HK-2 (cell line): ENCODE measurements at regions not wholly inside any gene's neighbourhood (a gene's known extent, or its start where the extent isn't known, plus 50 kb on each side); places are given as distances from the start of the nearest gene placed in this dataset.

Experiments
- DNase-seq: peaks from one replicate; pipeline ENCODE4 v3.0.0-alpha.2; 2018; ENCODE audit not compliant: unreplicated experiment

DNA sequence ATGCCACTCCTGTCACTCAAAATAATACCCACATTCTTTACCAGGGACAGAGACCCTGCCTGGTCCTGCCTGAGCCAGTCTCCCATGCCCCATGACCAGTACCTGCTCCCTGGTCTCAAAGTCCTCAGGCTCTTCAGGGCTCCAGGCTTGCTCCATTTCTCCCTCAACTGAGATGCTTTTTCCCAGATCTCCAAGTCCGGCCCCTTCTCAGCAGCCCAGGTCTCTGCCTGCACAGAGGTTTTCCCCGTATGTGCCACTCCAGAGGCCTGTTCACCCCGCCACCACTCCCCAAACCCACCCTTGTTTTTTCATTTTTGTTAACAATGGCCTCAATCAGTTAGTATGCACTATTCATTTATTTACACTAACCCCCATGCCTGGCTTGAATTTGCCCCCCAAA, 499.5 kb upstream of the MYT1L start:
- DNase-seq = no peak

- DNase-seq = no peak
Observed at GRCh38 chr2:2828774-2829368, 497.8 kb upstream of the MYT1L start.

GRCh38 chr2:2827761-2828221, 496.7 kb upstream of the MYT1L start:
- DNase-seq = no peak

DNA sequence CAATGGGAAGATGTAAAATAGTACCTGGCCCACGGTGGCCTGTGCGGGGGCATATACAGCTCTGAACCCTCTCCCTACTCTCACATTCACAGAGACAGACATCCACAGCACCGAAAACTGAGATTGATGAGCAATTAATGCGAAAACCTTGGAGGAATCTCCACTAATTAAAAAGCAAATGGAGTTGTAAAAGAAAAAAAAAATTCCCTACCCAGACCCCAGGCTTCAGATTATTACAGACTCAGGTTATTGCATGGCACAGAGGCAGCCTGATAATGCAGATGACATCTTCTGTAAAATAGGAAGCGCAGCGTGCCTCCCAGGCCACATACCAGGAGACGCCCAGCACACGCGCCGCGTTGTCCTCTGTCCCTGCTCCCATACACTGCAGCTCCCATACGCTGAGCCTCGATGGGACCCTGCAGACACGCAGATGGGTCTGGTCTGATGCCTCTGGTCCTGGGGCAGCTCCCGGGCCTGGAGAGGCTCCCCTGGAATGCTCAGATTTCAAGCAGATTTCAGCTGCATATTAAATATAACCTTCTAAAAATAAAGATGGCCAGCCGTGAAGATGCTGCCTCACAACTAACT, 496.1 kb upstream of the MYT1L start:
- no peak for DNase-seq

DNA sequence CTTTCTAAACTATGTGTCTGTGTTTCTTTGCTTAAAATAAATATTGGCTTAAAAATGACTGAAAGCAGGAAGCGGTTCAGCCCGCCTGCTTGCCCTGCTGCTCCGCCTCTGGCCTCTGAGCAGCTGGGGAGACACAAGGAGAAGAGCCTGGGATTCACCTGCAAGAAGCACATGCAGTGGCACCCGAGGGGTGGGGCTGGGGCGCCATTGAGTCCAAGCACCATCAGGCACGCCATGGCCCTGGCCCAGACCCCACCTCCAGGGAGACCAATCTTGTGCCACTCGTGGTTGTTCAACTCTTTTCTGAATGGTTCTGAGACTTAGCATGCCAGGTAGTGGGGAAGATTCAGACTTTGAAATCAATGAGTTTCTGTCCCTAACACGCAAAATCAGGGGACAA, 495.5 kb upstream of the MYT1L start:
- DNase-seq = no peak

DNA sequence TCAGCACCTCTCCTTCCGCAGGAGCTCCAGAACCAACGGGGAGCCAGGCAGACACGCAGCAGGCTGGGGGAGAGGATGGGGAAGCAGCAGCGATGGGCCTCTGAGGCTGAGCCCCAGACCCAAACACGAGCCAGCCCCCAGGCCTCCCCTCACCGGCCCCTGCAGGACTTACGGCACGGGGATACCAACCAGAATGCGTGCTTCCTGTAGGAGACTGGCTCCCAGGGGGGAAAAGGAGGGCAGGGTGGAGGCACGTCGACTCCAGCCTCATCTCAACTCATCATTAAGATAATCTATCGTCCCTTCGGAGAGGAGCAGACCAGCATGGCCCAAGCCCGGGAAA, 495.1 kb upstream of the MYT1L start:
- no peak for DNase-seq

DNA sequence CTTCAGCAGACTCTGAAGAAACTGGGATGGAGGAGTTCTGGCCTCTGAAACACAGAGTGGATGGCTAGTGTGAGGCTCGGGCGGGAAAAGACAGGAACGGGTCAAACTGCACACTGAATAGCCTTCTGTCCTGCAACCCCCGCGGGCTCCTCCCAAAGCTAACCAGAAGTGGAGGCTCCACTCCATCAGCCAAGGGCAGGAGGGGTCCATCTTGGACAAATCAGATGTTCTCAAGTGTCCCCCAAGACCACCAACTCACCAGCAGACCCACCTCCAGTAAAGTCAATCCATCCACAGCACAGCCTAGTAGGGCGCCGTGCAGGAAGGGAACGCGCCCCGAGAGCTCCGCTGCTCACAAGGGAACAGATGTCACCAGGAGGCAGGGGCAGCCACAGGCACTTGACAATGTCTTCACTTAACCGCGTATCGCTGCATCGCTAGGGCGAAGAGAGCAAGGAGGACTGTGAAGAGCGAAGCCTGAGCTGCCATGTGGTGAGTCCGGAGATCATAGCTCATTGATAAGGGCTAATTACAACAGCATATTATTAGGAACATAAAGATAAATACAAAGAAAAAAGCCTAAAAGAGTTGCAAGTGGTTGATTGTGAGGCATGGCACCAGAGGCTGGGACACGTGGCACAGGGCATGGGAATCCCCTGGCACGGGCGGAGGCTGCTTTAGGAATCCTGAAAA, 494.6 kb upstream of the MYT1L start:
- DNase-seq = no peak

- DNase-seq = no peak
Observed at GRCh38 chr2:2825062-2825461, 494.0 kb upstream of the MYT1L start.

- DNase-seq = no peak
Observed at GRCh38 chr2:2824588-2824987, 493.5 kb upstream of the MYT1L start.

DNA sequence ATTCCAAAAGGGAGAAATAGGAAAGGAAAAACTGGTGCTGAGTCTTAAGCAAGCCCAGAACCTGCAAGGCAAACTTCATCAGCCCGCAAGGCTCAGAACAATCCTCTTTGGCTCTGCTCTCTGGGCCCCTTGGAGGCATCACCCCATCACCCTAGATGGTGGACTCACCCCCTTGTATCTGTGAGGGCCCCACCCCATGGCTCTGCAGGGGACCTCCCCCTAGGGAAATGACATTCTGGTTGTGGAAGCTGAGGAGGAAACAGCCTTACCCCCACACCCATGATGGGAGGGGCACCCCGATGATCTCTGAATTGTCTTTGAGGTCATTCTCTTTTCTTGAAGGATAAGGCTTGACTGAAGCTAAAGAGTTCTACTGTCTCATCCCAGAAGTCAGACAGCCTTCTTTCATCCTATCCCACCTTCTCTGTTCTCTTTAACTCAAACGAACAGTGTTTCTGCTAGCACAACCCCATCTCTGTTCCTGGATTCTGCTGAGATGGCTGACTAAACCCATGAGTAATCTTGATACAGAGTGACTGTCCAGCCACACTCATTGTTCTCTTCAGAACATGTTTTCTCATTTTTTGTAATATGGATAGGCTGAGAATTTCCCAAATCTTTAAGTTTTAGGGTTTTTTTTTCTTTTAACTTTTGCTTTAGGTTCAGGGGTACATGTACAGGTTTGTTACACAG, 492.1 kb upstream of the MYT1L start:
- DNase-seq = no peak

GRCh38 chr2:2822143-2822542, 491.1 kb upstream of the MYT1L start:
- no peak for DNase-seq

GRCh38 chr2:2812648-2813047, 481.6 kb upstream of the MYT1L start:
- DNase-seq = no peak

- DNase-seq = no peak
Observed at GRCh38 chr2:2812117-2812516, 481.0 kb upstream of the MYT1L start.

DNA sequence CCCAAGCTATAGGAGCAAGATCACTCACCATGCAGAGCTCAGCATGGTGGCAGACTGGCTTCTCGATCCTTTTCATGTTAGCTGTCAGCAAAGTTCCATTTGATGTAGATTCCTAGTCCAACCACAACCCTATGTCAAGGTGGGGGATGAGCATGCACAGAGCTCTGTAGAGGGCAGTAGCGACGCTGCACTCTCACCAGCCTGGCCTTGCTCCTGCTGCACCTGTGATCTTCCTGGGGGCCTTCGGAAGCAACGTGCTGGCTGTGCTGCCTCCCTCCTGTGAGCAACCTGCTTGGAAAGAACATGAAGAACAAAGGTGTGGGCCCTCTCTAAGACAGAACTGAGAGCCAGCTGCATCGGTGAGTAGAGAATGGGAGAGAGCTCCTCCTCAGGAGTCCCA, 479.4 kb upstream of the MYT1L start:
- DNase-seq = no peak

DNA sequence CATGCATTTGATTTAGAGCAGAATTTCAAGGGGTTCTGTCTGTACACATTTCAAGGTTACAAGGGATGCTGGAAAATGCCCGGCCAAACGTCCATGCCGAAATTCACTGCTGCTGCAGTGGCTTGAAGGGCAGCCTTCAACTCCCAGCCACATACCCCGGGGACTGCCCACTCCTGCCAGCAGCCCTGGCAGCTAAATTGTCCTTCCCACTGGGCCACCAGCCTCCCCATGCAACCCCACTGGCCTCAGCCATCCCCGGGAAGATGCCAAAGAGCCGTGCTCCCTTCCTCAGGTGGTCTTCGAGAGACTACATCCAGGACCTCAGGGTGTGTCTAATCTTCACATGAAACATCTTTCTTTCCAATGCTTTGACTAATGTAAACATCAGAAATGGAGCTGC, 478.7 kb upstream of the MYT1L start:
- DNase-seq = no peak

GRCh38 chr2:2808551-2809058, 477.5 kb upstream of the MYT1L start:
- DNase-seq = no peak

GRCh38 chr2:2806711-2807110, 475.6 kb upstream of the MYT1L start:
- no peak for DNase-seq

DNA sequence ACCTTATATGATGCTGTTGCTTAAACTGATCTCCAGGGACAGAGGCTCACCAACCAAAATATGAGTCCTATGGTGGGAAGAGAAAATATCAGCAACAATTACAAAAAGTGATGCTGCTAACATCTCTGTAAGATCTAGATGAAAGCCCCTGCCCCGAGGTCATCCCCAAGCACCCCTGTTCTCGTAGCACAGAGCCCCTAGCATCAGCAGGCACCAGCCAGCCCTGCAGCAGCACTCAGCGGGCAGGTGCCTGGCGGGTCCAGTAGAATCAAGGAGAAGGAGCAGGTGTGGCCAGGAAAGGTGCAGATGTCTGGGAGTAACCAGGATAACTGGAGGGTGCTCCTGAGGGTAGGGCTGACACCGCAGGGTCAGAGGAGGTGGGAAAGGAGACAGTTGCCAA, 474.2 kb upstream of the MYT1L start:
- DNase-seq = no peak

DNA sequence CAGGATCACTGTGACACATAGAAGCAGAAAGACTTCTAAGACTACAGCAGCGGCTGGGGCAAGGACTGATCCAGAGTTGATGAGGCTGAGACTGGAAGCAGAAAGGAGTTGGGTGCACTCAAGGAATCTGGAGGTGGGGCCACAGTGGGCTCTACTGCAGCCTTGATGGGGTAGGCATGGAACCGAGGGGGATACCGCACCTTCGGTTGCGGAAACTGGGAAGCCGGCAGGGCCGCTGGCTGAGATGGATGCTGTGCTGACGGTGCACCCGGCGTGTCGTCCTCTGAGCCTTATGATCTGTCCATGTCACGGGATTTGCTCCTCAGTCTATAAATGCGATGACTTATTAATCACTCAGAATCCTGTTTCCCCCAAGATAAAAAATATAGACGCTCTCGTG, 473.5 kb upstream of the MYT1L start:
- no peak for DNase-seq

GRCh38 chr2:2801458-2801857, 470.4 kb upstream of the MYT1L start:
- DNase-seq = no peak

GRCh38 chr2:2800697-2801096, 469.6 kb upstream of the MYT1L start:
- DNase-seq = no peak

DNA sequence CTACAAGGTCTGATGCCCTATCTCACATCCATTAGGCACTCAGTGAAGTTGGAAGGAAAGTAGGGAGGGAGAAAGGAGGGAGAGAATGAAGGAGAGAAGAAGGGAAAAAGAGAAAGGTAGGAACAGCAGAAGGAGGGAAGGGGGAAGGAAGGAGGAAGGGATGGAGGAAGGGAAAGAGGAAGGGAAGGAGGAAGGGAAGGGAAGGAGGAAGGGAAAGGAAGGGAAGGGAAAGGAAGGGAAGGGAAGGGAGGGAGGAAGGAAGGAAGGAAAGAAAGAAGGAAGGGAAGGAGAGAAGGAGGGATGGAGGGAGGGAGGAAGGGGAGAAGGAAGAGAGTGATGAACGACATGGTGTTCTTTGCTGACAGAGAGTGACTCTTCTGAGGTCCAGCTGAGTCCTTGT, 468.9 kb upstream of the MYT1L start:
- no peak for DNase-seq
